Astrocyte (in vitro differentiated cells and primary cell): ENCODE measurements at regions not wholly inside any gene's neighbourhood (a gene's known extent, or its start where the extent isn't known, plus 50 kb on each side); places are given as distances from the start of the nearest gene placed in this dataset.
"Not testable (repeated sequence)": the region's sequence is repeated elsewhere in the genome, so short reads cannot be mapped to it uniquely, and the experiment has no call there.

ENCODE experiments used
- DNase-seq: peaks from one replicate; pipeline ENCODE4 v3.0.0-alpha.2; 2010; ENCODE audit warnings: low read depth
- FAIRE-seq: peaks from 2 replicates; lab custom pipeline; 2011; peaks lifted over from hg19 to GRCh38; lab: Jason Lieb, UNC
- H2AFZ ChIP-seq: 2 replicates; pipeline ENCODE4 v1.6.0; 2012; ENCODE audit warnings: low read depth, low read length, inconsistent platforms
- H3K27ac ChIP-seq: 2 replicates; pipeline ENCODE4 v1.5.1; 2011; ENCODE audit warnings: low read depth, low read length, inconsistent platforms
- H3K27me3 ChIP-seq: 2 replicates; pipeline ENCODE4 v1.6.0; 2011; ENCODE audit warnings: low read length, inconsistent platforms; ENCODE audit not compliant: insufficient read depth
- H3K36me3 ChIP-seq: 2 replicates; pipeline ENCODE4 v1.5.1; 2011; ENCODE audit warnings: low read length, inconsistent platforms; ENCODE audit not compliant: insufficient read depth
- H3K4me1 ChIP-seq: 2 replicates; pipeline ENCODE4 v1.5.1; 2011; ENCODE audit warnings: low read length, inconsistent platforms; ENCODE audit not compliant: insufficient read depth
- H3K4me2 ChIP-seq: 2 replicates; pipeline ENCODE4 v1.6.0; 2012; ENCODE audit warnings: low read length, inconsistent platforms
- H3K4me3 ChIP-seq: 2 replicates; pipeline ENCODE4 v1.5.1; 2011; ENCODE audit warnings: low read depth, mild to moderate bottlenecking, low read length, inconsistent platforms; ENCODE audit not compliant: insufficient read depth
- H3K79me2 ChIP-seq: 2 replicates; pipeline ENCODE4 v1.6.0; 2012; ENCODE audit warnings: mild to moderate bottlenecking, low read length, inconsistent platforms; ENCODE audit not compliant: insufficient read depth
- H3K9ac ChIP-seq: 2 replicates; pipeline ENCODE4 v1.6.0; 2012; ENCODE audit warnings: mild to moderate bottlenecking, low read length, inconsistent platforms
- H3K9me3 ChIP-seq: 2 replicates; pipeline ENCODE4 v1.5.1; 2012; ENCODE audit warnings: low read depth, mild to moderate bottlenecking, low read length, inconsistent platforms; ENCODE audit not compliant: insufficient read depth
- H4K20me1 ChIP-seq: 2 replicates; pipeline ENCODE4 v1.6.0; 2012; ENCODE audit warnings: low read length, inconsistent platforms; ENCODE audit not compliant: insufficient read depth
- H3K27ac Mint-ChIP-seq: one replicate; pipeline ENCODE4 v1.8.0; 2021; ENCODE audit warnings: mild to moderate bottlenecking, mixed read lengths; ENCODE audit not compliant: unreplicated experiment
- H3K27me3 Mint-ChIP-seq: one replicate; pipeline ENCODE4 v1.8.0; 2021; ENCODE audit warnings: low read depth, mixed read lengths; ENCODE audit not compliant: unreplicated experiment
- H3K36me3 Mint-ChIP-seq: one replicate; pipeline ENCODE4 v1.8.0; 2021; ENCODE audit warnings: low read depth, mixed read lengths; ENCODE audit not compliant: unreplicated experiment
- H3K4me1 Mint-ChIP-seq: one replicate; pipeline ENCODE4 v1.8.0; 2021; ENCODE audit warnings: low read depth, mixed read lengths; ENCODE audit not compliant: unreplicated experiment
- H3K4me3 Mint-ChIP-seq: one replicate; pipeline ENCODE4 v1.8.0; 2021; ENCODE audit warnings: mild to moderate bottlenecking, moderate library complexity, mixed read lengths; ENCODE audit not compliant: unreplicated experiment
- H3K9me3 Mint-ChIP-seq: one replicate; pipeline ENCODE4 v1.8.0; 2021; ENCODE audit warnings: mild to moderate bottlenecking, mixed read lengths; ENCODE audit not compliant: unreplicated experiment
- CTCF ChIP-seq: IDR thresholded peaks from 2 replicates; pipeline ENCODE4 v1.5.1; 2011; ENCODE audit warnings: low read depth, mild to moderate bottlenecking, inconsistent platforms, low read length, moderate library complexity; ENCODE audit not compliant: insufficient read depth
- EZH2 ChIP-seq: IDR thresholded peaks from 2 replicates; pipeline ENCODE4 v1.6.1; 2012; ENCODE audit warnings: mild to moderate bottlenecking, low read length, inconsistent platforms; ENCODE audit not compliant: insufficient read depth

GRCh38 chr5:85628153-85628552 is 989.6 kb upstream of the COX7C start:
- H3K9me3 ChIP-seq = no peaks in the 10 kb centered on the region
- H3K9me3 Mint-ChIP-seq = no peaks in the 10 kb centered on the region
- no peaks in the 10 kb centered on the region for H3K4me1 ChIP-seq
- H3K9ac ChIP-seq = no peak overlapping the region
- H3K27ac Mint-ChIP-seq = no peak overlapping the region
- H3K4me1 Mint-ChIP-seq = peaks cover 3% of the 10 kb centered on the region
- no peak for TF ChIP-seq EZH2
- no peak for TF ChIP-seq CTCF
- no peaks in the 10 kb centered on the region for H3K27me3 ChIP-seq
- H3K27me3 Mint-ChIP-seq = no peaks in the 10 kb centered on the region
- H3K79me2 ChIP-seq = no peaks in the 10 kb centered on the region
- no peaks in the 10 kb centered on the region for H3K36me3 ChIP-seq
- no peak overlapping the region for H3K4me3 Mint-ChIP-seq
- no peak for DNase-seq
- no peak overlapping the region for H3K4me3 ChIP-seq
- no peak overlapping the region for H3K4me2 ChIP-seq
- H2AFZ ChIP-seq = no peak overlapping the region
- H4K20me1 ChIP-seq = no peaks in the 10 kb centered on the region
- H3K27ac ChIP-seq = no peak overlapping the region
- FAIRE-seq = no peak
- H3K36me3 Mint-ChIP-seq = no peaks in the 10 kb centered on the region

- H3K4me3 Mint-ChIP-seq = peak overlapping the region; percentile 81
- H3K36me3 Mint-ChIP-seq = not testable (repeated sequence)
These were observed 979.1 kb upstream of the COX7C start for GRCh38 chr5:85638495-85639125.

GRCh38 chr5:85646036-85646435 is 971.7 kb upstream of the COX7C start:
- H3K36me3 ChIP-seq = no peaks in the 10 kb centered on the region
- FAIRE-seq = no peak
- Mint-ChIP-seq H3K27ac (no peak overlapping the region), H3K9me3 (no peaks in the 10 kb centered on the region), H3K4me3 (peak overlapping the region; percentile 86), H3K27me3 (no peaks in the 10 kb centered on the region), H3K4me1 (peaks cover 2% of the 10 kb centered on the region), H3K36me3 (no peaks in the 10 kb centered on the region)
- no peak for DNase-seq
- H3K9me3 ChIP-seq = no peaks in the 10 kb centered on the region
- TF ChIP-seq EZH2 (no peak), CTCF (no peak)
- H3K4me3 ChIP-seq = no peak overlapping the region
- H3K9ac ChIP-seq = no peak overlapping the region
- no peak overlapping the region for H3K27ac ChIP-seq
- no peaks in the 10 kb centered on the region for H3K4me1 ChIP-seq
- no peaks in the 10 kb centered on the region for H3K27me3 ChIP-seq
- no peaks in the 10 kb centered on the region for H3K79me2 ChIP-seq
- H3K4me2 ChIP-seq = no peak overlapping the region
- H4K20me1 ChIP-seq = no peaks in the 10 kb centered on the region
- no peak overlapping the region for H2AFZ ChIP-seq

More at GRCh38 chr5:85638495-85639125, 979.1 kb upstream of the COX7C start:
- not testable (repeated sequence) for H2AFZ ChIP-seq, H3K9ac ChIP-seq, FAIRE-seq, H3K27me3 Mint-ChIP-seq, H3K4me3 ChIP-seq, H3K9me3 Mint-ChIP-seq, H3K36me3 ChIP-seq, H3K4me1 ChIP-seq, H3K4me1 Mint-ChIP-seq, H3K79me2 ChIP-seq, H4K20me1 ChIP-seq, H3K27me3 ChIP-seq, DNase-seq, H3K27ac ChIP-seq, H3K9me3 ChIP-seq, H3K4me2 ChIP-seq
- peak overlapping the region; percentile 53 for H3K27ac Mint-ChIP-seq
